ENCODE measurements at regions not wholly inside any gene's neighbourhood (a gene's known extent, or its start where the extent isn't known, plus 50 kb on each side); places are given as distances from the start of the nearest gene placed in this dataset.

- TF ChIP-seq PATZ1 (CRISPR knock-in tag; IDR thresholded peaks at IDR 0.05; ENCODE audit: borderline replicate concordance) (no peak), ZNF565 (CRISPR knock-in tag; conservative IDR thresholded peaks at IDR 0.05; ENCODE audit: low read depth) (no peak), ZNF70 (CRISPR knock-in tag; IDR thresholded peaks at IDR 0.05) (no peak)
Measured at GRCh38 chr9:126229501-126229900, 97.1 kb upstream of the MVB12B start (continued).

GRCh38 chr9:126230692-126231091 is 95.9 kb upstream of the MVB12B start:
- TF ChIP-seq GLIS3 (CRISPR knock-in tag; IDR thresholded peaks at IDR 0.05) (no peak), CSDC2 (CRISPR knock-in tag; IDR thresholded peaks at IDR 0.05) (no peak), PATZ1 (CRISPR knock-in tag; IDR thresholded peaks at IDR 0.05; ENCODE audit: borderline replicate concordance) (no peak), ESRRG (CRISPR knock-in tag; IDR thresholded peaks at IDR 0.05) (no peak), ISL1 (CRISPR knock-in tag; IDR thresholded peaks at IDR 0.05) (no peak), ZC3H10 (CRISPR knock-in tag; IDR thresholded peaks at IDR 0.05) (no peak), RARB (CRISPR knock-in tag; IDR thresholded peaks at IDR 0.05) (no peak), ZNF70 (CRISPR knock-in tag; IDR thresholded peaks at IDR 0.05) (no peak), PPARA (CRISPR knock-in tag; IDR thresholded peaks at IDR 0.05; ENCODE audit: borderline replicate concordance) (no peak), ZNF565 (CRISPR knock-in tag; conservative IDR thresholded peaks at IDR 0.05; ENCODE audit: low read depth) (no peak), CREB5 (CRISPR knock-in tag; IDR thresholded peaks at IDR 0.05; ENCODE audit: low read depth) (no peak), CSRNP3 (CRISPR knock-in tag; IDR thresholded peaks at IDR 0.05) (no peak), ZFP3 (CRISPR knock-in tag; IDR thresholded peaks at IDR 0.05) (no peak), POU6F1 (CRISPR knock-in tag; IDR thresholded peaks at IDR 0.05; ENCODE audit: borderline replicate concordance, low read depth) (no peak), TSHZ2 (CRISPR knock-in tag; IDR thresholded peaks at IDR 0.05) (no peak), ARNTL (CRISPR knock-in tag; IDR thresholded peaks at IDR 0.05; ENCODE audit: borderline replicate concordance, low read depth) (no peak), OSR1 (CRISPR knock-in tag; IDR thresholded peaks at IDR 0.05) (no peak), ZNF8 (CRISPR knock-in tag; IDR thresholded peaks at IDR 0.05) (no peak), ZFP30 (CRISPR knock-in tag; IDR thresholded peaks at IDR 0.05) (no peak)

GRCh38 chr9:126232461-126232860 is 94.2 kb upstream of the MVB12B start:
- no peak for ATAC-seq
- no peak for TF ChIP-seq ZFP30 (CRISPR knock-in tag; IDR thresholded peaks at IDR 0.05)
- TF ChIP-seq PATZ1 (CRISPR knock-in tag; IDR thresholded peaks at IDR 0.05; ENCODE audit: borderline replicate concordance), result no peak
- TF ChIP-seq TOX (CRISPR knock-in tag; IDR thresholded peaks at IDR 0.05; ENCODE audit: borderline replicate concordance), result no peak
- no peak for TF ChIP-seq ZFP3 (CRISPR knock-in tag; IDR thresholded peaks at IDR 0.05)
- no peak for TF ChIP-seq CSDC2 (CRISPR knock-in tag; IDR thresholded peaks at IDR 0.05)
- TF ChIP-seq POU6F1 (CRISPR knock-in tag; IDR thresholded peaks at IDR 0.05; ENCODE audit: borderline replicate concordance, low read depth), result no peak
- TF ChIP-seq ARNTL (CRISPR knock-in tag; IDR thresholded peaks at IDR 0.05; ENCODE audit: borderline replicate concordance, low read depth), result no peak

More at GRCh38 chr9:126230692-126231091, 95.9 kb upstream of the MVB12B start:
- no peak for ATAC-seq
